DOHH2 (cell line): ENCODE measurements at regions not wholly inside any gene's neighbourhood (a gene's known extent, or its start where the extent isn't known, plus 50 kb on each side); places are given as distances from the start of the nearest gene placed in this dataset.

Experiments used
- CTCF ChIP-seq: fragments of 200-600 bp; sonication (generic); IDR thresholded peaks from one replicate; pipeline ENCODE4 v1.5.1; 2014; ENCODE audit warnings: antibody characterized with exemption, mild to moderate bottlenecking, low read depth, low read length; ENCODE audit not compliant: poor library complexity, severe bottlenecking
- EZH2phosphoT487 ChIP-seq: fragments of 200-600 bp; sonication (generic); IDR thresholded peaks from 2 replicates; pipeline ENCODE4 v1.6.1; 2017; ENCODE audit warnings: borderline replicate concordance, mild to moderate bottlenecking, antibody characterized with exemption, low read length, moderate library complexity, mixed read lengths

GRCh38 chr18:45171679-45172191, 443.5 kb upstream of the SLC14A2 start:
- TF ChIP-seq CTCF, result no peak
- no peak for TF ChIP-seq EZH2phosphoT487
